Natural killer cell (primary cell): ENCODE measurements at regions not wholly inside any gene's neighbourhood (a gene's known extent, or its start where the extent isn't known, plus 50 kb on each side); places are given as distances from the start of the nearest gene placed in this dataset.

Source experiments
- ATAC-seq, 3 donors: fragments of 150-1000 bp in 2 of 3; fragments of 200-7000 bp in 1 of 3; cut with Tn5 transposase; 1 replicate in 1 of 3; 2 replicates in 2 of 3; pipeline ENCODE4 v1.10.0; 2021; ENCODE audit warnings: mild to moderate bottlenecking in 2 of 3, moderate library complexity in 2 of 3
- DNase-seq, 2 donors: peaks; one replicate each; pipeline versions ENCODE4 v3.0.0 to v3.0.0-alpha.2; 2013 to 2021; ENCODE audit warnings: mixed read lengths in 1 of 2
- H3K27ac ChIP-seq: one replicate; pipeline ENCODE4 v1.5.1; 2013; ENCODE audit warnings: mild to moderate bottlenecking, low read length
- H3K27me3 ChIP-seq: one replicate; pipeline ENCODE4 v1.6.1; 2013; ENCODE audit warnings: low read length; ENCODE audit not compliant: control insufficient read depth, insufficient read depth
- H3K36me3 ChIP-seq: one replicate; pipeline ENCODE4 v1.6.1; 2013; ENCODE audit warnings: low read length; ENCODE audit not compliant: control insufficient read depth, insufficient read depth
- H3K4me1 ChIP-seq: one replicate; pipeline ENCODE4 v1.6.1; 2013; ENCODE audit warnings: low read length; ENCODE audit not compliant: control insufficient read depth, insufficient read depth
- H3K4me3 ChIP-seq: one replicate; pipeline ENCODE4 v1.5.1; 2013; ENCODE audit warnings: low read length
- H3K9me3 ChIP-seq: one replicate; pipeline ENCODE4 v1.6.1; 2013; ENCODE audit warnings: low read length; ENCODE audit not compliant: control insufficient read depth, insufficient read depth
- H3K27ac Mint-ChIP-seq, 2 donors: one replicate each; pipeline ENCODE4 v1.8.0; 2022; ENCODE audit warnings: mild to moderate bottlenecking in 2 of 2, mixed read lengths in 2 of 2, moderate library complexity in 1 of 2
- H3K27me3 Mint-ChIP-seq, 2 donors: one replicate each; pipeline ENCODE4 v1.8.0; 2022; ENCODE audit warnings: low read depth in 2 of 2, mixed read lengths in 2 of 2
- H3K36me3 Mint-ChIP-seq: one replicate; pipeline ENCODE4 v1.8.0; 2022; ENCODE audit warnings: mixed read lengths
- H3K4me1 Mint-ChIP-seq, 2 donors: one replicate each; pipeline ENCODE4 v1.8.0; 2022; ENCODE audit warnings: mixed read lengths in 2 of 2
- H3K4me3 Mint-ChIP-seq: one replicate; pipeline ENCODE4 v1.8.0; 2022; ENCODE audit warnings: mild to moderate bottlenecking, moderate library complexity, mixed read lengths
- H3K9me3 Mint-ChIP-seq, 2 donors: one replicate each; pipeline ENCODE4 v1.8.0; 2022; ENCODE audit warnings: mixed read lengths in 2 of 2
- WGBS: methylation state at CpG from one replicate; pipeline ENCODE4 v1.1.7; 2013; ENCODE audit warnings: missing lambda C conversion rate; ENCODE audit not compliant: insufficient coverage; 5-methylcytosine and 5-hydroxymethylcytosine counted together
- intact Hi-C: fragments of 100-400 bp; cut with micrococcal nuclease; formaldehyde crosslinking; loops from one replicate; pipeline ENCODE4 v1.14.2; 2022
- TF ChIP-seq, protein P1 (sequence below): fragments of 200-600 bp; IDR thresholded peaks from one replicate; pipeline ENCODE4 v1.8.0; 2022; ENCODE audit warnings: antibody characterized with exemption

DNA sequence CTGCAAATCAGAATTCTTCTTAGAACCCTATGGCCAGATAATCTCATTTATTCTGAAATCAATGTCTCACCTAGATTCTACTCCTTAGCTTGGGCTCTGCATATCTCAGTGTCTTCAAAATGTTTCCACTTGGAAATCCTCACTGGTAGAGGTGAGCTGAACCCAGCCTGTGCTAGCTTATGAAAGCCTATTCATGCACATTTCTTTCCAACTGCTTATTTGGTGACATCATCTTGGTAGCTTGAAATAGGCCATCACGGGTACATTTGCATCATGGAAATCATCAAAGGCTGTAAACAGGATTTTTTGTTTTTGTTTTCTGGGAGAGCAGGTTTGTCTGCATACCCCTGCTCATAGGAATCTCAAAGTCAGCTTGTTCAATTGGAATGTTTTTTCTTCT, 130.8 kb downstream of the KCNJ18 start:
- Histone ChIP-seq H3K36me3 (no peaks in the 10 kb centered on the region), H3K9me3 (no peaks in the 10 kb centered on the region), H3K27ac (no peak overlapping the region), H3K4me1 (no peaks in the 10 kb centered on the region), H3K27me3 (no peaks in the 10 kb centered on the region), H3K4me3 (no peak overlapping the region)
- Mint-ChIP-seq H3K9me3 (no peaks in the 10 kb centered on the region), H3K36me3 (no peaks in the 10 kb centered on the region), H3K27ac (no peak overlapping the region), H3K4me3 (no peak overlapping the region), H3K4me1 (no peaks in the 10 kb centered on the region), H3K27me3 (no peaks in the 10 kb centered on the region)
- intact Hi-C loops = no loop called here
- DNase-seq = no peak
- 71% methylated on average over 1 of the region's 1 CpG for WGBS
- TF ChIP-seq, protein P1, sequence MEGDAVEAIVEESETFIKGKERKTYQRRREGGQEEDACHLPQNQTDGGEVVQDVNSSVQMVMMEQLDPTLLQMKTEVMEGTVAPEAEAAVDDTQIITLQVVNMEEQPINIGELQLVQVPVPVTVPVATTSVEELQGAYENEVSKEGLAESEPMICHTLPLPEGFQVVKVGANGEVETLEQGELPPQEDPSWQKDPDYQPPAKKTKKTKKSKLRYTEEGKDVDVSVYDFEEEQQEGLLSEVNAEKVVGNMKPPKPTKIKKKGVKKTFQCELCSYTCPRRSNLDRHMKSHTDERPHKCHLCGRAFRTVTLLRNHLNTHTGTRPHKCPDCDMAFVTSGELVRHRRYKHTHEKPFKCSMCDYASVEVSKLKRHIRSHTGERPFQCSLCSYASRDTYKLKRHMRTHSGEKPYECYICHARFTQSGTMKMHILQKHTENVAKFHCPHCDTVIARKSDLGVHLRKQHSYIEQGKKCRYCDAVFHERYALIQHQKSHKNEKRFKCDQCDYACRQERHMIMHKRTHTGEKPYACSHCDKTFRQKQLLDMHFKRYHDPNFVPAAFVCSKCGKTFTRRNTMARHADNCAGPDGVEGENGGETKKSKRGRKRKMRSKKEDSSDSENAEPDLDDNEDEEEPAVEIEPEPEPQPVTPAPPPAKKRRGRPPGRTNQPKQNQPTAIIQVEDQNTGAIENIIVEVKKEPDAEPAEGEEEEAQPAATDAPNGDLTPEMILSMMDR = no peak
- ATAC-seq = no peak

DNA sequence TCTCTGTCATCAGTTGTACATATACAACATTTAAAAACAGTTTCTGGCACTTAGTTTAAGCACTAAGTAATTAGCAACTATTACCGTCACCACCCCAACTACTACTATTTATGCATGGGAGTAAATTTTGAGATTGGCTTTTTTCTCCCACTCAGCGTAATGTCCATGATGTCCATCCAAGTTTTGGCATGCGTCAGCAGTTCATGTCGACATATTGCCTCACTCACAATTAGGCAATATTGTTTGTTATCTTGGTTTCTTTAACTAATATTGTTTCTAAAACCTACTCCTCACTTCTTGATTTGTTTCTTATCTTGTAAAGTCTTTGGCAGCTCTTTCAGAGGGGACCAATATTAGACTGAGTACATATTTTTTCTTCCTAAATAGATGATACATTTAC, 131.3 kb downstream of the KCNJ18 start:
- intact Hi-C loops = no loop called here
- Histone ChIP-seq H3K36me3 (no peaks in the 10 kb centered on the region), H3K27me3 (no peaks in the 10 kb centered on the region), H3K4me3 (no peak overlapping the region), H3K27ac (no peak overlapping the region), H3K4me1 (no peaks in the 10 kb centered on the region), H3K9me3 (no peaks in the 10 kb centered on the region)
- 93% methylated on average over 4 of the region's 4 CpGs for WGBS
- Mint-ChIP-seq H3K27ac (no peak overlapping the region), H3K9me3 (no peaks in the 10 kb centered on the region), H3K4me1 (no peaks in the 10 kb centered on the region), H3K27me3 (no peaks in the 10 kb centered on the region), H3K36me3 (no peaks in the 10 kb centered on the region), H3K4me3 (no peak overlapping the region)
- DNase-seq (no peak), ATAC-seq (no peak)
- TF ChIP-seq, protein P1 = no peak

DNA sequence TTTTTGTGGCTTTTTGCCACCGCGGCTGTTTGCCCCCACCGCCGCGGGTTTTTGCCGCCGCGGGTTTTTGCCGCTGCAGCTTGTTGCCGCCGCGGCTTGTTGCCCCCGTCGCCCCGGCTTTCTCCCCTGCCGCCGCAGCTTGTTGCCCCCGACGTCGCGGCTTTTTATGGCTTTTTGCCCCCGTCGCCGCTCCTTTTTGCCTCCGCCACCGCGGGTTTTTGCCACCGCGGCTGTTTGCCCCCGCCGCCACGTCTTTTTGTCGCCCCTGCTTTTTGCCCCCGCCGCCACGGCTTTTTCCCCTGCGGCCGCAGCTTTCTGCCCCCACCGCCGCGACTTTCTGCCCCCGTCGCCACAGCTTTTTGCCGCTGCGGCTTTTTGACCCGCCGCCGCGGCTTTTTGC, 149.5 kb downstream of the KCNJ18 start:
- Histone ChIP-seq H3K27me3 (peaks cover 5% of the 10 kb centered on the region), H3K4me3 (no peak overlapping the region), H3K9me3 (peaks cover 18% of the 10 kb centered on the region), H3K27ac (no peak overlapping the region), H3K36me3 (no peaks in the 10 kb centered on the region), H3K4me1 (no peaks in the 10 kb centered on the region)
- no peak overlapping the region for H3K27ac Mint-ChIP-seq
- intact Hi-C loops = no loop called here
- peaks cover 5 to 14% of the 10 kb centered on the region in 2 donors for H3K9me3 Mint-ChIP-seq
- peaks cover 15% of the 10 kb centered on the region for H3K36me3 Mint-ChIP-seq
- 43% methylated on average over 49 of the region's 49 CpGs for WGBS
- H3K4me3 Mint-ChIP-seq = no peak overlapping the region
- H3K27me3 Mint-ChIP-seq = peaks cover 0 to 12% of the 10 kb centered on the region in 2 donors
- DNase-seq (no peak), ATAC-seq (no peak)
- H3K4me1 Mint-ChIP-seq = no peaks in the 10 kb centered on the region
- TF ChIP-seq, protein P1 = no peak
